ENCODE measurements at regions not wholly inside any gene's neighbourhood (a gene's known extent, or its start where the extent isn't known, plus 50 kb on each side); places are given as distances from the start of the nearest gene placed in this dataset.
"Not testable (repeated sequence)": the region's sequence is repeated elsewhere in the genome, so short reads cannot be mapped to it uniquely, and the experiment has no call there.

- in situ Hi-C loops (cut with HindIII; ENCODE audit: low sequenced_read_pairs) = no loop called here
Measured at GRCh38 chr20:12916699-12917098, 92.1 kb upstream of the SPTLC3 start.

- in situ Hi-C loops (cut with HindIII; ENCODE audit: low sequenced_read_pairs) = no loop called here
Measured at GRCh38 chr20:12924126-12924525, 84.6 kb upstream of the SPTLC3 start.

- in situ Hi-C loops (cut with HindIII; ENCODE audit: low sequenced_read_pairs) = no loop called here
Measured at GRCh38 chr20:12925210-12925755, 83.5 kb upstream of the SPTLC3 start.

- in situ Hi-C loops (cut with HindIII; ENCODE audit: low sequenced_read_pairs) = no loop called here
Measured at GRCh38 chr20:12925863-12926793, 82.6 kb upstream of the SPTLC3 start.

GRCh38 chr20:12927489-12927888, 81.3 kb upstream of the SPTLC3 start:
- in situ Hi-C loops (cut with HindIII; ENCODE audit: low sequenced_read_pairs) = no loop called here

GRCh38 chr20:12928358-12928754, 80.4 kb upstream of the SPTLC3 start:
- in situ Hi-C loops (cut with HindIII; ENCODE audit: low sequenced_read_pairs) = no loop called here

GRCh38 chr20:12928755-12929401, 79.9 kb upstream of the SPTLC3 start:
- in situ Hi-C loops (cut with HindIII; ENCODE audit: low sequenced_read_pairs) = no loop called here

GRCh38 chr20:12936020-12936419, 72.8 kb upstream of the SPTLC3 start:
- in situ Hi-C loops (cut with HindIII; ENCODE audit: low sequenced_read_pairs) = no loop called here

GRCh38 chr20:12936524-12936923, 72.2 kb upstream of the SPTLC3 start:
- in situ Hi-C loops (cut with HindIII; ENCODE audit: low sequenced_read_pairs) = no loop called here

GRCh38 chr20:12941025-12941424, 67.7 kb upstream of the SPTLC3 start:
- in situ Hi-C loops (cut with HindIII; ENCODE audit: low sequenced_read_pairs) = no loop called here

- in situ Hi-C loops (cut with HindIII; ENCODE audit: low sequenced_read_pairs) = no loop called here
Measured at GRCh38 chr20:12942123-12942522, 66.6 kb upstream of the SPTLC3 start.

GRCh38 chr20:12946789-12947188, 62.0 kb upstream of the SPTLC3 start:
- in situ Hi-C loops (cut with HindIII; ENCODE audit: low sequenced_read_pairs) = no loop called here

- in situ Hi-C loops (cut with HindIII; ENCODE audit: low sequenced_read_pairs) = no loop called here
Measured at GRCh38 chr20:12947691-12948090, 61.1 kb upstream of the SPTLC3 start.

- in situ Hi-C loops (cut with HindIII; ENCODE audit: low sequenced_read_pairs) = no loop called here
Measured at GRCh38 chr20:12949429-12949980, 59.3 kb upstream of the SPTLC3 start.

- in situ Hi-C loops (cut with HindIII; ENCODE audit: low sequenced_read_pairs) = not testable (repeated sequence)
Measured at GRCh38 chr20:12954254-12954653, 54.5 kb upstream of the SPTLC3 start.

GRCh38 chr20:12955611-12956010, 53.2 kb upstream of the SPTLC3 start:
- in situ Hi-C loops (cut with HindIII; ENCODE audit: low sequenced_read_pairs) = no loop called here

- in situ Hi-C loops (cut with HindIII; ENCODE audit: low sequenced_read_pairs) = no loop called here
Measured at GRCh38 chr20:12956303-12956702, 52.5 kb upstream of the SPTLC3 start.

- in situ Hi-C loops (cut with HindIII; ENCODE audit: low sequenced_read_pairs) = no loop called here
Measured at GRCh38 chr20:12957968-12958367, 50.8 kb upstream of the SPTLC3 start.

Data from endothelial cell of hepatic sinusoid (primary cell).